B cell (primary cell): ENCODE measurements at regions not wholly inside any gene's neighbourhood (a gene's known extent, or its start where the extent isn't known, plus 50 kb on each side); places are given as distances from the start of the nearest gene placed in this dataset.

Source experiments
- ATAC-seq: fragments of 200-7000 bp; cut with Tn5 transposase; one replicate; pipeline ENCODE4 v1.10.0; 2021; ENCODE audit warnings: low read depth, mild to moderate bottlenecking, moderate number of reproducible peaks, moderate library complexity
- CTCF ChIA-PET: fragments of 350-600 bp; sonication (Branson Sonifier 250); formaldehyde crosslinking; loops from one replicate; lab custom pipeline; 2021; ENCODE audit warnings: antibody characterized with exemption, inconsistent platforms; lab: Charles Lee
- POLR2A ChIA-PET: fragments of 350-600 bp; sonication (Branson Sonifier 250); formaldehyde crosslinking; loops from one replicate; lab custom pipeline; 2021; ENCODE audit warnings: antibody characterized with exemption; lab: Charles Lee
- DNase-seq: peaks from one replicate; pipeline ENCODE4 v3.0.0; 2013
- H2AFZ ChIP-seq: 2 replicates; pipeline ENCODE4 v1.6.1; 2012; ENCODE audit warnings: mild to moderate bottlenecking, low read depth, low read length; ENCODE audit not compliant: insufficient read depth, poor library complexity, severe bottlenecking
- H3K27ac ChIP-seq, 2 donors: 1 replicate in 1 of 2; 2 replicates in 1 of 2; pipeline ENCODE4 v1.5.1; 2012 to 2013; ENCODE audit warnings: low read length in 2 of 2, mild to moderate bottlenecking in 2 of 2, moderate library complexity in 1 of 2
- H3K27me3 ChIP-seq, 4 experiments: fragments of 200-600 bp in 1 of 4; sonication (generic) in 1 of 4; replicated peaks in 1 of 4; 1 replicate in 2 of 4; 2 replicates in 2 of 4; pipeline versions ENCODE4 v1.6.1 to v1.7.0; 2013 to 2016; ENCODE audit warnings: low read length in 3 of 4, mild to moderate bottlenecking in 2 of 4, mixed read lengths in 1 of 4, moderate library complexity in 1 of 4; ENCODE audit not compliant: insufficient read depth in 4 of 4, control insufficient read depth in 3 of 4; ENCODE audit errors: control extremely low read depth in 1 of 4
- H3K36me3 ChIP-seq, 2 experiments: replicated peaks in 1 of 2; 1 replicate in 1 of 2; 2 replicates in 1 of 2; pipeline versions ENCODE4 v1.6.1 to v1.7.1; 2013; ENCODE audit warnings: low read length in 1 of 2; ENCODE audit not compliant: insufficient read depth in 2 of 2, control insufficient read depth in 1 of 2; ENCODE audit errors: control extremely low read depth in 1 of 2, extremely low read depth in 1 of 2
- H3K4me1 ChIP-seq, 2 donors: fragments of 200-600 bp in 1 of 2; sonication (generic) in 1 of 2; 1 replicate in 1 of 2; 2 replicates in 1 of 2; pipeline versions ENCODE4 v1.5.1 to v1.6.1; 2013 to 2017; ENCODE audit warnings: low read length in 2 of 2; ENCODE audit not compliant: control insufficient read depth in 2 of 2, insufficient read depth in 2 of 2
- H3K4me2 ChIP-seq: replicated peaks from 2 replicates; pipeline ENCODE3; 2012; ENCODE audit warnings: mild to moderate bottlenecking, low read depth, low read length; ENCODE audit not compliant: poor library complexity, severe bottlenecking
- H3K4me3 ChIP-seq, 5 experiments: fragments of 200-600 bp in 1 of 5; sonication (generic) in 1 of 5; 1 replicate in 3 of 5; 2 replicates in 2 of 5; pipeline versions ENCODE4 v1.5.1 to v1.7.0; 2011 to 2016; ENCODE audit warnings: low read length in 4 of 5, mild to moderate bottlenecking in 4 of 5, low read depth in 2 of 5, control low read depth in 1 of 5, moderate library complexity in 1 of 5; ENCODE audit not compliant: insufficient read depth in 1 of 5; ENCODE audit errors: control extremely low read depth in 1 of 5, extremely low read depth in 1 of 5
- H3K79me2 ChIP-seq: fragments of 200-600 bp; sonication (generic); one replicate; pipeline ENCODE4 v1.6.0; 2016; ENCODE audit warnings: low read length; ENCODE audit not compliant: control insufficient read depth, insufficient read depth
- H3K9ac ChIP-seq: fragments of 200-600 bp; sonication (generic); 2 replicates; pipeline ENCODE4 v1.6.1; 2017; ENCODE audit warnings: mild to moderate bottlenecking, low read length, moderate library complexity
- H3K9me3 ChIP-seq, 3 donors: one replicate each; pipeline versions ENCODE4 v1.6.1 to v1.7.1; 2013; ENCODE audit warnings: low read length in 2 of 3; ENCODE audit not compliant: control insufficient read depth in 2 of 3, insufficient read depth in 1 of 3; ENCODE audit errors: control extremely low read depth in 1 of 3
- H4K20me1 ChIP-seq: 2 replicates; pipeline ENCODE4 v1.6.0; 2012; ENCODE audit warnings: mild to moderate bottlenecking, low read length; ENCODE audit not compliant: insufficient read depth, control insufficient read depth, poor library complexity, severe bottlenecking
- H3K27ac Mint-ChIP-seq: one replicate; pipeline ENCODE4 v1.8.0; 2021; ENCODE audit warnings: mixed read lengths
- H3K27me3 Mint-ChIP-seq: one replicate; pipeline ENCODE4 v1.8.0; 2021; ENCODE audit warnings: mixed read lengths
- H3K4me1 Mint-ChIP-seq: one replicate; pipeline ENCODE4 v1.8.0; 2021; ENCODE audit warnings: mixed read lengths
- H3K4me3 Mint-ChIP-seq: one replicate; pipeline ENCODE4 v1.8.0; 2021; ENCODE audit warnings: mixed read lengths
- H3K9me3 Mint-ChIP-seq: one replicate; pipeline ENCODE4 v1.8.0; 2022; ENCODE audit warnings: mixed read lengths; ENCODE audit not compliant: insufficient read depth
- CTCF ChIP-seq: fragments of 200-600 bp; IDR thresholded peaks from one replicate; pipeline ENCODE4 v1.8.0; 2022; ENCODE audit warnings: antibody characterized with exemption, mild to moderate bottlenecking
- EZH2 ChIP-seq: IDR thresholded peaks from 2 replicates; pipeline ENCODE4 v1.6.1; 2012; ENCODE audit warnings: borderline replicate concordance, low read depth, mild to moderate bottlenecking, moderate library complexity, low read length; ENCODE audit not compliant: insufficient read depth, poor library complexity, severe bottlenecking
- WGBS: methylation state at CpG from one replicate; pipeline ENCODE4 v1.1.5; 2013; ENCODE audit warnings: missing lambda C conversion rate; ENCODE audit not compliant: insufficient coverage; 5-methylcytosine and 5-hydroxymethylcytosine counted together
- intact Hi-C: fragments of 100-400 bp; cut with micrococcal nuclease; formaldehyde crosslinking; loops from one replicate; pipeline ENCODE4 v1.10.0; 2022

- H3K36me3 ChIP-seq, result no peaks in the 10 kb centered on the region
Measured at GRCh38 chr9:79480639-79481038, 91.1 kb upstream of the TLE4 start.

GRCh38 chr9:79481846-79482477 is 89.8 kb upstream of the TLE4 start:
- no peak overlapping the region for H3K27ac Mint-ChIP-seq
- intact Hi-C loops, result no loop called here
- no peak overlapping the region for H3K9ac ChIP-seq
- no peaks in the 10 kb centered on the region for H3K79me2 ChIP-seq
- no peaks in the 10 kb centered on the region for H3K27me3 Mint-ChIP-seq
- H4K20me1 ChIP-seq, result no peaks in the 10 kb centered on the region
- ChIA-PET POLR2A (no interaction called here), CTCF (no interaction called here)
- H3K27ac ChIP-seq, result no peak overlapping the region
- no peak overlapping the region for H2AFZ ChIP-seq
- no peak overlapping the region for H3K4me2 ChIP-seq
- no peak for TF ChIP-seq EZH2
- TF ChIP-seq CTCF, result no peak
- no peaks in the 10 kb centered on the region for H3K4me1 ChIP-seq
- no peaks in the 10 kb centered on the region for H3K9me3 ChIP-seq
- no peaks in the 10 kb centered on the region for H3K27me3 ChIP-seq
- H3K4me3 ChIP-seq, result no peak overlapping the region
- no peak for ATAC-seq
- WGBS, result 83% methylated on average over 2 of the region's 5 CpGs
- no peaks in the 10 kb centered on the region for H3K4me1 Mint-ChIP-seq
- H3K36me3 ChIP-seq, result no peaks in the 10 kb centered on the region
- DNase-seq, result no peak
- no peaks in the 10 kb centered on the region for H3K9me3 Mint-ChIP-seq
- H3K4me3 Mint-ChIP-seq, result no peak overlapping the region

More at GRCh38 chr9:79480639-79481038, 91.1 kb upstream of the TLE4 start:
- TF ChIP-seq CTCF (no peak), EZH2 (no peak)
- DNase-seq, result no peak
- H3K27ac Mint-ChIP-seq, result no peak overlapping the region
- intact Hi-C loops, result no loop called here
- Histone ChIP-seq H3K27ac (no peak overlapping the region), H3K9ac (no peak overlapping the region), H3K27me3 (no peaks in the 10 kb centered on the region), H3K79me2 (no peaks in the 10 kb centered on the region), H4K20me1 (no peaks in the 10 kb centered on the region), H3K9me3 (no peaks in the 10 kb centered on the region), H2AFZ (no peak overlapping the region), H3K4me3 (no peak overlapping the region), H3K4me2 (no peak overlapping the region), H3K4me1 (no peaks in the 10 kb centered on the region)
- WGBS, result 69% methylated on average over 3 of the region's 4 CpGs
- ATAC-seq, result no peak
- H3K9me3 Mint-ChIP-seq, result no peaks in the 10 kb centered on the region
- no peaks in the 10 kb centered on the region for H3K27me3 Mint-ChIP-seq
- POLR2A ChIA-PET, result no interaction called here
- CTCF ChIA-PET, result no interaction called here
- H3K4me3 Mint-ChIP-seq, result no peak overlapping the region
- H3K4me1 Mint-ChIP-seq, result no peaks in the 10 kb centered on the region
